GM21737 (cell line): ENCODE measurements at regions not wholly inside any gene's neighbourhood (a gene's known extent, or its start where the extent isn't known, plus 50 kb on each side); places are given as distances from the start of the nearest gene placed in this dataset.
"Not testable (repeated sequence)": the region's sequence is repeated elsewhere in the genome, so short reads cannot be mapped to it uniquely, and the experiment has no call there.

Source experiments
- ATAC-seq: cut with Tn5 transposase; IDR thresholded peaks from one replicate; pipeline ENCODE4 v1.9.1; 2021; ENCODE audit warnings: mild to moderate bottlenecking, moderate library complexity; ENCODE audit not compliant: unreplicated experiment

- ATAC-seq, result no peak
Measured at GRCh38 chr11:81634483-81634882, 1099.2 kb downstream of the FAM181B start.

DNA sequence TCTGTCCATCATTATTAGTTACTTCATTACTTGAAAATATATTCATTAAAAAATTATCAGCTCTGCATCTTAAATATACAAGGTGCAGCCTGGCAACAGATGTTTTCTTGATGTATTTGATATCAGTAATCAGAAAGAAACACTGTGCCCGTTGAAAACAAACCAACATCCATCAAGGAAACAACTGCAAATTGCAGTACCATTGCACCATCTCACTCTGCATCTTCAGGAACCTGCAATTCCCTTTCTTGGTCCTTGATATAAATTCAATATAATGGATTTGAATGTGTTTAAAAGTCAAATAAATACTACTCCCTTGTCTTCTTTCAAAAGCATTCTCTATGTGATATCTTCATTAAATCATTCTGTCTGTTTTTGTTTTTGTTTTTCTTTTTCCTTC lies 1131.2 kb downstream of the FAM181B start:
- no peak for ATAC-seq

- ATAC-seq, result no peak
Measured at GRCh38 chr11:81596704-81597103, 1137.0 kb downstream of the FAM181B start.

- no peak for ATAC-seq
Measured at GRCh38 chr11:81585390-81585933, 1148.2 kb downstream of the FAM181B start.

GRCh38 chr11:81579339-81579738 lies 1154.3 kb downstream of the FAM181B start:
- ATAC-seq, result no peak

DNA sequence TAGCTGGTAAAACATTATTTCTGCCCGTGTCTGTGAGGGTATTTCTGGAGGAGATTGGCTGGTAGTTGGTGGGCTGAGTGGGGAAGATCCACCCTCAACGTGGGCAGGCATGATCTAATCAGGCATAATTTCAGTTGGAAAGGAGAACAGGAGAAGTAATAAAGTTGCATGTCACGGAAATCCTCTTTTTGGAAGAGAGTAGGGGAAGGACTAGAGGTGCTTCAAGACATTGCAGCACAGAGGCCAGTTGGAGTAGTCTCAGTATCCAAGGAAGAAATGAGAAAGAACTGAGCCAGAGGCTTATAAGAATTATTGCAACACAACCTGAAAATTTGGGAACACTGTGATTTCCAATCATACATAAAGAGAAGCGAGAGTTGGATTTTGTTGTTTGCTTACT lies 1155.1 kb downstream of the FAM181B start:
- ATAC-seq, result no peak

- no peak for ATAC-seq
Measured at GRCh38 chr11:81574301-81574700, 1159.4 kb downstream of the FAM181B start.

DNA sequence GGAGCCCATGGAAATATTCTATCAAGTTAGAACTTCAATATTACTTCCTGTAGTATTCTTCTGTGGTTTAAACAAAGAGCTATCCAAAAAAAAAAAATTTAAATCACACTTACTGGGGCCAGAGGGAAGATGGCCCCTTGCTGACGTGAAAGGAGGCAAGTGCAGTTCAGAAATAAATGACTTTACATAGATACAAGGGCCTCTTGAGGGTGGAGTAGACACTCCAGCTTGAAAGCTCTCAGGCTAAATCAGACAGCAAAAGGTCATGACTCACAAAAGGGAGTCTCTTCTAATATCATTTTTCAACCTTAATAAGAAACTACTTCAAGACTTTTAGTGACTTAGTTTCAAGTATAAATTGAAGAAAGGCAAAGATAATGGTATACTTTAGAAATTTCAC lies 1160.3 kb downstream of the FAM181B start:
- no peak for ATAC-seq

GRCh38 chr11:81570669-81571068 lies 1163.0 kb downstream of the FAM181B start:
- ATAC-seq, result no peak

GRCh38 chr11:81569999-81570398 lies 1163.7 kb downstream of the FAM181B start:
- ATAC-seq, result no peak

DNA sequence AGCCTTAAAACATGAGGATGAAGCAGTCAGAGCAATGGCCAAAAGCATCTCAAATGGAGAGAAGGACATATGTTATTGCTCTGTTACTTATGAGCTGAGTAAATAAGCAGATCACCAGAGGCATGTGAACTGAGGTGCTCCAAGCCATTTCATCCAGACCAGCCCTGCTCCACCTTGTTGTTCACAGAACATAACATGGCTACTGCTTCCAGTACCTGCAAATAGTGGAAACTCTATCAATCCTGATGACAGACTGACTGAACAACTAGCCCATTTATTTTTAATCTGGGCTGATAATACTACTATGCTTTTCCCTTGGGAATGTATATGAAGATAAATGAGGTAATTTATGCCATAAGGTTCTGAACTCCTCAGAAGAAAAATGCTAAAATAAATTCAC lies 1164.7 kb downstream of the FAM181B start:
- no peak for ATAC-seq

- no peak for ATAC-seq
Measured at GRCh38 chr11:81548123-81548522, 1185.5 kb downstream of the FAM181B start.

- ATAC-seq, result not testable (repeated sequence)
Measured at GRCh38 chr11:81539806-81540205, 1193.9 kb downstream of the FAM181B start.

DNA sequence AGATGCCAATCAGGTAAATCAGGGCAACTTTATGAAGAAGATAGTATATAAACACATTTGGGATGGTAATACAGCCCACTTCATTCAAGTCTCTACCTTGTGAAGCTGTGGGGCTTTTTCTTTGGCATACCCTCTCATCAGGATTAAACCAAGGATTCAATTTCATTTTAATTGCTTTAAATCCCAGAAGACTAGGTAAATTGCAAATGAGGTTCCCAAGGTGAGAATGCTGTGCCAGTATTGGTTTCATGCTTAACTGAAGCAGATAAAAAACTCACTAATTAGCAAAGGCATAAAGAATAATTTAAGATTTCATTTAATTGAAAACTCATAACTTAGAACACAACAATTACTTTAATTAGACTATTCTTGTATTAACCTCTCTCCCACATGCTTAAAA lies 1218.1 kb downstream of the FAM181B start:
- ATAC-seq, result no peak

- no peak for ATAC-seq
Measured at GRCh38 chr11:81497202-81497804, 1236.4 kb downstream of the FAM181B start.

DNA sequence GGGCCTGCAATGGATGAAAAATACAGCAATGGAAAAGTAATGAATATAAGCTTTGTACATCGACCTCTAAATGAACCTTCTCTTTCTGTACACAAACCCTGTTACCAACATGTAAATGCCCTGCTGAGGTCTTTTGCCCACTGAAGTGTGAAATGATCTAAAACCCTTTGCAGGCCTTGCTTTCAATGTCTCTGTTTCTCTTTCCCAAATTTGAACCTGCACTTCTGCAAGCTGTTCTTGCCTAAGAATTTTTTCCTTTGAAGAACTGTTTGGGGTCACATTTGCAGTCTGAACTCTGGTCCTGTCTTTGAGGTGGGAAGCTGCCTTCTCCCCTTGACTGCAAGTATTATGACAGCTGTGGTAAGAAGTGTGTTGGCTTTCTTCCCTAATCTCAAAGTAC lies 1237.1 kb downstream of the FAM181B start:
- no peak for ATAC-seq

GRCh38 chr11:81495699-81496292 lies 1237.9 kb downstream of the FAM181B start:
- ATAC-seq, result no peak

DNA sequence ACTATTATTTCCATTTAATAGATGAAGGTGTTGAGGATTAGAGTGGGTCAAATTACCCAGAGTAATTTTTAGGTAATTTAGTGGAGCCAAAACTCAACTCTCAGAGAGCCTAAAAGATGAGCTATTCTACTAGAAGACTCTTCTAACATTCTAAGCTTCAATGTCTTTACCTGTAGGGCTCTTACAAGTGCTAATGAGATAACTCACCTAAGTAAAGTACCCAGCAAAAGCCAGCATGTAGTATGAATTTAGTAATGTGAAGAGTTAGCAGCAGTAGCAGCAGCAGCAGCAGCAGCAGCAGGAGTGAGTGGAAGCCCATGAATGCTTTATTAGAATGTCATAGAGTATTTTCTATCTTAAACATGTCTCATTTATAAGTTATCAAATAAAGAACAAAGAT lies 1239.2 kb downstream of the FAM181B start:
- no peak for ATAC-seq

- ATAC-seq, result no peak
Measured at GRCh38 chr11:81492923-81493445, 1240.7 kb downstream of the FAM181B start.

GRCh38 chr11:81487109-81487508 lies 1246.6 kb downstream of the FAM181B start:
- ATAC-seq, result no peak

- no peak for ATAC-seq
Measured at GRCh38 chr11:81484196-81484595, 1249.5 kb downstream of the FAM181B start.

DNA sequence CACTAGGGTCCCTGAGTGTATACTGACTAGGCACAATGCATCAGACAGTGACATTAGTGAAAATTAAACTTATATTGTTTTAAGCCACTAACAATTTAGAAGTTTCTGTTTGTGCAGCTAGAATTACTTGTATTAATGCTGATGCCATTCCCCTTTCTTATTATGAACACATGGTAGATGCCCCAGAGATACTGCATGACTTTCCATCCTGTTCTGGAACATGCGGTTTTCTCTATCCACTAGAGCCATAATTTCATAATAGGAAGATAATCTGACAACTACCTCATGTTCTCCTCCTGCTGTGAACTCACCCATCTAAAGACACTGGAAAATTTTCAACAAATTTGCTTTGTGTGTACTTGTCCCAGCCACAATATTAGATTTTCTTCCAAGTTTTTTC lies 1256.4 kb downstream of the FAM181B start:
- no peak for ATAC-seq
